GM18867 (cell line): ENCODE measurements at regions not wholly inside any gene's neighbourhood (a gene's known extent, or its start where the extent isn't known, plus 50 kb on each side); places are given as distances from the start of the nearest gene placed in this dataset.
"Not testable (repeated sequence)": the region's sequence is repeated elsewhere in the genome, so short reads cannot be mapped to it uniquely, and the experiment has no call there.

Source experiments
- ATAC-seq: cut with Tn5 transposase; IDR thresholded peaks from one replicate; pipeline ENCODE4 v1.9.1; 2021; ENCODE audit warnings: mild to moderate bottlenecking, moderate library complexity; ENCODE audit not compliant: unreplicated experiment

DNA sequence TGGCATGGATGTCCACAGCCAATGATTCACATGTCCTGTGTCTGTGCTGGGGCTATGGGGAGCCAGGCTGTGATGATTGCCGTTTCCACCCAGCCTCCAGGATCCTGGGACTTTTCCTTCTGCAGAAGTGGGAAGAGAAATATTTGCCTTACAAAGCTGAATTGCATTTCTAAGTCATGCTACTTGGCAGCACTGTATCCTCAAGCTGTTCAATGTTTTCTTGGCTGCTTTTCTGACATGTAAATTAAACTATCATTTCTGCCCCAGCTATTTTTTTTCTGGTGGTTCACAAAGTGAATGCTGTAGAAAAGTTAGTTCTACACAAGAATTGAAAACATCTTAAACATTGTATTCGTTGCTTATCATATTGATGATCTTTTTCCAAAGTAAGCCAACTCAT lies 51.9 kb upstream of the TCERG1L start:
- no peak for ATAC-seq

DNA sequence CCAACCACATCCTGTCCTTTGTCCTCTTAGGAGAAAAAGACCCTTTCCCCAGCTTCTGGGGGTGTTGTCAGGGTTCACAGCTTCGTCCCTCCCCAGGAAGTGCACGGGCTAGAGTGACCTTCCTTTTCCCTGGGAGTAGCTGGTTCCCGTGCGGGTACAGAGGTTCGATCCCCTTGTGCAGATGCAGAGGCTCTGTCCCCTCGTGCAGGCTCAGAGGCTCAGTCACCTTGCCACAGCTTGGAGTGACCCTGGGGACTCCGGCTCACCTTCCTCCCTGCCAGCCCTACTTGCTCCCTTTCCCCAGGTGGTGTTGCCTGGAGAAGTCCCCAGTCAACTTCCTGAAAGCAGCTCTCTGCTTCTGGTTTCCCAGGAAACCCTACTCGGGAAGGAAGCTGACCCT lies 60.0 kb upstream of the TCERG1L start:
- ATAC-seq, result no peak

DNA sequence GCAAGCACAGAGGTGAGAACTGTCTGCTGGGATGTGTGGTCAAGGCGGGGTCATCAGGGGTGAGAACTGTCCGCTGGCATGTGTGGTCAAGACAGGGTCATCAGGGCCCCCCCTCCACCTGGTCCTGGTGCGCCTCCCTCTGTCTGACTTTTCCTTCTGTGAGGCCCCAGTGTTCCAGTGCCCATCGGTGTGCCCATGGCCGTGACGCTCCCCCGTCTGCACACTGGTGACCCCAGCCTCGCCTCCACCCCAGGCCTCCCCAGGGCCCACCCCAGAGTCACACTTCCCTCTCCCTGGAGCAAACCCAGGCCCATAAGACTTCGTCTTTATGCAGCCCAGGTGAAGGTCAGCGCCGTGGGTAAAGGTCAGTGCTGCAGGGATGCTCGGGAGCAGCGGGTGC lies 70.1 kb upstream of the TCERG1L start:
- no peak for ATAC-seq

DNA sequence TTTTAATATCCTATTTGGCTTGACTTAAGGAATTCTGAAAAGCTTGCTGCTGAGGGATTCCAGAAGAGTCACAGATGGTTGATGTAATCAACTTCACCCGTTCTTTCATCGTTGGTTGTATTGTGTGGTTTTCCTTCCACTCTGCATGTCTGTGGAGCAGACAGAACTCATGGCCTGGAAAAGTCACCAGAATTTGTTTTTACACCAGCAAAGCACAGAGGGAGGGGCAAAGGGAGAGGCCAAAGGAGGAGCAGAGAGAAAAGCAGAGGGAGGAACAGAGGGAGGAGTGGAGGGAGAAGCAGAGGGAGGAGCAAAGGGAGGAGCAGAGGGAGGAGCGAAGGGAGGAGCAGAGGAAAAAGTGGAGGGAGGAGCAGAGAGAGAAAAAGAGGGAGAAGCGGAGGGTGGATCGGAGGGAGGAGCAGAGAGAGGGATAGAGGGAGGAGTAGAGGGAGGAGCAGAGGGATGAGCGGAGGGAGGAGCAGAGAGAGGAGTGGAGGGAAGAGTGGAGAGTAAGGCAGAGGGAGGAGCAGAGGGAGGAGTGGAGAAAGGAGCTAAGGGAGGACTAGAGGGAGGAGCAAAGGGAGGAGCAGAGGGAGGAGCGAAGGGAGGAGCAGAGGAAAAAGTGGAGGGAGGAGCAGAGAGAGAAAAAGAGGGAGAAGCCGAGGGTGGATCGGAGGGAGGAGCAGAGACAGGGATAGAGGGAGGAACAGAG lies 73.8 kb upstream of the TCERG1L start:
- not testable (repeated sequence) for ATAC-seq

DNA sequence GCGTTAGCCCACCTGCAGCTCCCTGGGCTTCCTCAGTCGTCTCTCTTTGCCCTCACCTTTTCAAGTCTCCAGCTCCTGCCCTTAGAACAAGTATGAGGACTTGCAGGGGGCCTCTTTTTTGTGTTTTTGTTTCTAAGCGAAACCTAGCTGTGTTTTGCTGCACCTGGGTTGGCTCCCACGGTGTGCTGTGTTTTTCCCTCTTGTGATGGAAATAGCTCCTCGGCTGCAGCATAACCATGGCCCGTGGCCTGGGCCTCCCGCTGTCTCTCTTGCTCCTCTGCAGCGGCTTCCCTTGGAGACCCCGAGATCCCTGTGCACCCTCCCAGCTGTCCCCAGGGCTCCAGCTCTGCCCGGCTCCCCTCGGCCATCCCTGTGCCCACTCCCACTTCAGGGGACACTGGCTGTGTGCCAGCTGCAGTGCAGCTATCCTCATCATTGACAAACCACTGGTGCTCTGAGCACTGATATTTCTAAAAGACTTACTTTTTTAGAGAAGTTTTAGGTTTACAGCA lies 75.6 kb upstream of the TCERG1L start:
- ATAC-seq, result no peak

DNA sequence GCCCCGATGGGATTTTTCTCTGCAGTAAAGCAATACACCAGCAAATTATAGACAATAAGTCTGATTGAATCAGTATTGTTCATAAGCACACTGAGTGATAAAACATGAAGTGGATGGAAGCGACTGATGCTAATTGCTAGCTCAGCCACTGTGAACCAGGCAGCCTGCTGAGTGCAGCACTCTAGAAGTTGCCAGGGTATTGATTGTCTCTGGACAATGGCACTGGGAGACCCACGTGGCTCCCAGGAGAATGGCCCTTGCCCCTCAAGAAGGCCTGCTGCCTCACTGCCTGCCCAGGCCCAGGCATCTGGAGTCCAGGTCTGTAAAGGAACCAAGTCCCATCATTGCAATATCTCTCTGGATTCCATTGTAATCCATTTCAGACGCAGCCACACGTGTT lies 80.4 kb upstream of the TCERG1L start:
- no peak for ATAC-seq

DNA sequence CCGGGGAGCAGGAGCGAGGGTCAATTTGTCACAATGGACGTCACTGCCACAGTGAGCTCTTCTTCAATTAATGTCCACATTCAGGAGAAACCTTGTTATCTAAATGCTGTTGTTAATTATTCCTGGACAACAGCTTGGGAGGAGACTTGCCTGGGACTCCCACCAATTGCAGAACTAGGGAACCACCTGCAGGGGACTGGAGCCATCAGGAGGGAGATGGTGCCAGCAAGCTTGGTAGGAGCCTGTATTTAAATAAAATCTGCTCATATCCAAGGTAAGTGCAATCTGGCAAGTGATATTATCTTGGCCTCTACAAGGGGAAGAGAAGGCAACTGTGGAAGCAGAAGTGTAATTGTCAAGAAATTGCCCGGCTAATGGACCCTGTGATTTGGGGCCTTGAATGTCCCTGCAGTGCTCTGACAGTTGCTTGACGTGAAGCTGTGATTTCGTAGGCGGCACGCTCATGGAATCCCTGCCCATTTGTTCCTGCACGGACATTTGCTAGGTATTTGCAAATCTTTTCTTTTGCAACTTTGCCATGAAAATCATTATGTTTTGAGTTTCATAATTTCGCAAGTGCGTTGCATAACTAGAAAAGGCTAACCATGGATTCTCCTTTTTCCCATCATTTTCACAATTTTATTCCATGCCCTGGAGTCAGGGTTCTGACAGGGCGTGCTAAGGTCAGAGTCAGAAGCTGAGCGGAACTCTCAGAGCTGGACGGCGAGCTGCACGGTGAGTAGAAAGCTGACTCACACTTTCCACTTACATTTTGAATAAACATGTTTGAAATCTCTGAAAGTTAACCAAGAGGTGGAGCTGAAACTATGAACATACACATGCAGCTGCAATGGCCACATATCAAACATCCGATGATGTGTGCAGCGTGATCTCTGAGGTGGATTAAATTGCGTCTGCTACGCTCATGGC lies 84.9 kb upstream of the TCERG1L start:
- ATAC-seq, result no peak

DNA sequence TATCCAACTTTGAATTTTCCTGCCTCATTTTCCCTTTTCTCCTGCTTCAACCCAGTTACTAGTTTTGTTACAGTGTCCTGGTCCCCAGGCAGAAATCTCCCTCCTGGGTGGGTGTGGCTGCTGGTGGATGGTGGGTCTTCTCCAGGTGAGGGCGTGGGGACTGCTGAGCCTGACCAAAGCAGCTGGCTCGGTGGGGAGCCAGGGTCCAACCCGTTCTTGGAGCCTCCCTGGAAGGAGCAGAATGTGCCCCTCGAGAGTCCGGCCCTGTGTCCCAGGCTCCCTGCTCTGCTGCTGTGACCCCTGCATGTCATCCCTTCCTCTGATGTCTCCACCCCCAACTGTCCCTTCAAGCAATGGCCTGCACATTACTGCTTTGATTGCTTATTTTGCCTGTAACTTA lies 86.6 kb upstream of the TCERG1L start:
- ATAC-seq, result no peak

DNA sequence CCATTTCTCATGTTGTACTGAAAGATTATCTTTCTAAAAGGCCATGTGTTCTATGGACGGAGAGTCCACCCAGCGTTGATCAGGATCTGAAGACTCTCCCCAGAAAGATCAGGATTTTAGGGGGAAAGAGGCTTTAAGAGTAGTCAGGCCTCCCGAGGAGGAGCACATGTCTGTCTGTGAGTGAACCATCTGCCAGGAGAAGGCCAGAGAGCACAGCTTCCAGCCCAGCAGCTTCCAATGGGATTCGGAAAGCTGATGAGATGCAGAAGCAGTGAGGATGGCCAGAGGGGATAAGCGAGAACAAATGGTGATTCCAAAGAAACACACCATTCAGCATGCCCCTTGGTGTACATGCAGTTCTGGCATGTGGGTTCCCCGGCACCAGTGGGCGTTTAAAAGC lies 88.5 kb upstream of the TCERG1L start:
- no peak for ATAC-seq

DNA sequence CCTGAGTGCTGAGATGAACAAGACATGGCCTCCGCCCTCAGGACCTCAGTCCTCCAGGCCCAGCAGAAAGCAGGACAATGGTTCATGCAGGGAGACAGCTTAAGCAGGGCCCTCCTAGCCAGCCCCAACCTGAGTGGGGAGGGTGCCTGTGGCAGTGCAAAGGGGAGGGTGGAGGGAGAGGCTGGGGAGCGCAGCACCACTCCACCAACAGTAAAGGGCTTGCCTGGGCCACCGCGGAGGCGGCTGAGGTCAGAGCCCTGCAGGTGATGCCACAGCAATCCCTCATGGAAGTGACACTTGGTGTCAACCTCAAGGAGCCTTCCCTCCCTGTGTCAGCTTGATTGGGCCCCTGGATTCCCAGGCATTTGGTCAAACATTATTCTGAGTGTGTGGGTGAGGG lies 89.0 kb upstream of the TCERG1L start:
- no peak for ATAC-seq

DNA sequence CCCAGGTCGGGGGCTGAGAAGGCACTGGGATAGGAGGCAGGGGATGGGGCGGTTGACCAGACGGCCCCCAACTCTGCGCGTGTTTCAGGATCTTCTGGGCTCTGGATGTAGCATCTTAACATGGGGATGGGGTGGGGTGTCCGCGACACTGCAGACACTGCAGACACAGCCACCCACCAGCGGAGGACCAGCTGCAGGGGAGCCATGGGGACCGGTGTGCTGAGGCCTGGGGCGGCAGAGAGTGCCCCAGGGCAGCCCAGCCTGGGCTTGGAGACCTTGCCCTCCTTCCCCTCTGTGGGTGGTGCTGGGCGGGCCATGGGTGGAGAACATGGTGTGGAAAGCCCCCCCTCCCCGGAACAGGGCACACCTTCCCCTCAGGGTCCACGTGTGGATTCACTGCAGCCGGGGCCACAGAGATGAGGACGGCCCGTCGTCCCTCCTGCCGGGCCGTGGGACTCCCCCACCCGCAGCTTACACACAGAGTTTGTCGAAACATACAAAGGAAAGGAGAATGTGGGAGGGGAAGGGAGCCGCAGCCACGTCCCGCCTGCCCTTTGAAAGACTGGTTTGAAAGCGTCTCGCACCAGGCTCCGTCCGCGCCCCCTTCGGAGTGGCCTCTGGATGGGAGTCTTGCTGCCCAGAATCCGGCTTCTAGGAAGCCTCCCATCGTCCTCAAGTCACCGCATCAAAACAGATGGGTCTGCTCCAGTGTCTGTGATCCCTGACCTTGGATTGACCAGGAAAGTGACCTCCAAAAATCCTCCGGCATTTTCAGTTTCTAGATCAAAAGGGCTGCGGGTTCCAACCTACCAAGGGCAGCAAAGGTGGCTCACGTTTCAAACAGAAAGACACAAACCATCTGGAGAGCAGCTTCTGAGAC lies 91.5 kb upstream of the TCERG1L start:
- no peak for ATAC-seq

DNA sequence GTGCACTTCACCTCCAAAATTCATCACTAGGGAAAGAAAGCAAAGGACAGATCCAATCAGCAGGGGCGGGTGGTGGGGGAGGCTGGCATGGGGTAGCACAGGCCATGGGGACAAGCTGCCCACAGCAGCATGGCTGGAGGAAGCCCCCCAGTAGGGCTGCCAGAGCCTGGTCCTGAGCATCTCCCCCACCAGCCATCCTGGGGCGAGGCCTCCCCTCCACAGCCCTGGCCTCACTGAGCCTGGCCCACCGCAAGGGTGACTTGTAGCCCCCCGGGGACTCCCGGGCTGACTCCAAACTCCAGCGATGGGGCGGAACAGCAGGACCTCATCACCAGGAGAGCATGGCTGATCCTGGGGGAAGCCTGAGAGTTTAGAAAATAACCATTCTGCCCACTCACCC lies 92.4 kb upstream of the TCERG1L start:
- ATAC-seq, result no peak

DNA sequence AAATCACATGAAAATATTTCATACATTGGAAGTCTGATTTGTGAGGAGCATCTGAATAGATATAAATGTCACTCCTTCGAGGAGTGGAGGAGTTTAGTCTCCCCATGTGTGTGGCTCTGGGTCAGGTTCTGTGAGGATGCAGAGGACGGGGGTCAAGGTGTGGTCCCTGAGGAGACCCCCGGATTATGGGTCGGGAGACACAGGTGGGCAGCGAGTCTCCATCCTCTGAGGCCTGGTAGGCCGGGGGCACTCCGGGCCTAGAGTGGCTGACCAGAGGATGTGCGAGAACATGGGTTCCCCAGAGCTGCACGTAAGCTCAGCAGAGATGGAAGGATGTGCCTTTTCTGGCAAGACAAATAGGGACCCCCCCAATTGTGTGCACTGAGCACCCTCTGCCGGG lies 93.4 kb upstream of the TCERG1L start:
- no peak for ATAC-seq

DNA sequence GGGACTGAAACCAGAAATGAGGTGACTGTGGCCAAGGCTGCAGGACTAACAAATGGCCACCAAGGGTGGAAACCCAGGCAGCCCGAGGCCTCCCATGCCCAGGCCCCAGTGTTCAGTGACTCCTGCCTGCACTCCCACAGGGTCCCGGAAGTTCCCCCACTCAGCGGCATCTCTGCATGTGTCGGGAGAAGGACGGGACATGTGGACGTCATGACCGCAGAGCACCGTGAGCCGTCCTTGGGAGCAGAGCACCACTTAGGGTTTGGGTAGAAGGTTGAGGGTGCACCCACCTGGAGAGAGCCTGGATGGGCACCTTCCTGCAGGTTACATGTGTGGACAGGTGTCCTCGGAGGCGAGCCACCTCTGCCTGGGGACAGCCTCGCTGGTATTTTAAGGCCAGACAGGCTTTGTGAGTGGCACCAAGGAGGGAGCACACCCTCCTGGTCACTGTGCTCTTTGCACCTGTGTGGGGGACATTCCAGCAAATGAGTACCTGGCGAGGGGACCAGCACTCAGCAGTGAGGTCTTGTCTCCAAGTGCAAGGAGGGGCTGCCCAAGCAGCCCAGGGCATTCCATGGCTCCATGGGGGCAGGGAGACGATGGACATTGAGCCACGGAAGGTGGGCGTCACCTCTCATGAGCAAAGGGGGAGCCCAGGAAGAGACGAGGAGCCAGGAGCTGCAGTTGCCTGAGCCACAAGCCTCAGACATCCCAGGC lies 95.3 kb upstream of the TCERG1L start:
- no peak for ATAC-seq

DNA sequence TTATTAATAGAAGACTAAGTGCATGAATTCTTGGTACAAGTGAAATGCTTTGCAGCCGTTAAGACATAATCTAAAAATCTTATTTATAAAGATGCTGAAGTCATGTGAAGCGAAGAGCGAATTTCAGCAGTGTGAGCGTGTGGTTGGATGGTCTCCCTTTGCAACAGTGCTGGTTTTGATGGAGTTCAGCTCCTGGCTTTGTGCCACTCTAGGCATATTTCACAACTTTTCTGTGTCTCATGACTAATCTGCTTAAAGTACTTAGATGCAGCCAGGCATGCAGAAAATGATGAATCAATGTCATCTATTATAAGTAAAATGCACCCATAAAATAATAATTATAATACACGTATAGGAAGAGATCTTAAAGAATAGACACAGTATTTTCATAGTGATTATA lies 107.2 kb upstream of the TCERG1L start:
- ATAC-seq, result no peak

DNA sequence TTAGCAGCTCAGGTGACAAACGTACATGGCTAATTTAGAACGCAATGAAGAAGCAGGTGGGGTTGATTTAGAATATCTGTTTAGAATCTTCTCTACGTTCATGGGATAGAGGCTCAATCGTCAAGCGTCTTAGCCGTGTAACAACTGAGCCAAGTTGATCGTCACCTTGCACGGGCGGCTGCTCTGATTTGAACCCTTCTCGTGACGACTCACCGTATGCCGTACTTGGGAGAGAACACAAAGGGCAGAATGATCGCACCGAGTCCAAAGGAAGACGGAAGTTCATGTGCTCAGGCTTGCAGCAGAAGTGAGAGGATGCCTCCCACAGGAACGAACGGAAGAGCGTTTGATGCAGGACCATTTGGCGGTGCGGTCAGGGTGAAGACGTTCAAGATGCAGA lies 108.3 kb upstream of the TCERG1L start:
- no peak for ATAC-seq

DNA sequence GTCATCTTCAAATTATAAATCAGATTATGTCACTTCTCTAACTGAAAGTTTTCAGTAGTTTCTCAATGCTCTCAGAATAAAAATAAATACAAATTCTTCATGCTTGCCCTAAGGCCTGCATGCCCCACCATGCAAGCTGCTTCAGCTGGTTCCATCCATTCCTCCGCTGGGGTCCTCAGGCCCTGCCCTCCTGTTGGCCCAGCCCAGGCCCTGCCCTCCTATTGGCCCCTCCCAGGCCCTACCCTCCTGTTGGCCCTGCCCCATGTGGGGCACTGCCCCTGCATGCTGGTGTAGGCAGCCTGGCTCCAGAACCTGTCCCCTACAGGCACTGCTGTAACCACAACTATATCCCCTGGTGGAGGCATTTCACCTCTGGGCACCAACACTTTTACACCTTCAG lies 109.3 kb upstream of the TCERG1L start:
- no peak for ATAC-seq

DNA sequence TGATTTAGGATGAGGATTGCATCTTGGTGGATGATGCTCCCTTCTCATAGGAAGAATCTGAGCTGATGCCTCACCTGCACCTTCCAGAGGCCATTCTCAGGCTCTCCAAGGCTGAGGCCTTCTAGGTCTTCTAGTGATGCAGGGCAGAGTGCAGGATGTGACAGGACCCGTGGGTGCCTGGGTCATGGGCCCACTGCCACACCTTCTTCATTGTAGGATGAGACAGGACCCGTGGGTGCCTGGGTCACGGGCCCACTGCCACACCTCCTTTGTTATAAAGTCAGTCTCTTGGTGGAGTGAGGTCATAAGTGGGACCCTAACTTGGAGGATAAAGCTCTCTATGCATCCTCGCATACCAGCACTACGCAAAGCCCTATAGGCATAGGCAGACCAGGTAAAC lies 109.9 kb upstream of the TCERG1L start:
- no peak for ATAC-seq

DNA sequence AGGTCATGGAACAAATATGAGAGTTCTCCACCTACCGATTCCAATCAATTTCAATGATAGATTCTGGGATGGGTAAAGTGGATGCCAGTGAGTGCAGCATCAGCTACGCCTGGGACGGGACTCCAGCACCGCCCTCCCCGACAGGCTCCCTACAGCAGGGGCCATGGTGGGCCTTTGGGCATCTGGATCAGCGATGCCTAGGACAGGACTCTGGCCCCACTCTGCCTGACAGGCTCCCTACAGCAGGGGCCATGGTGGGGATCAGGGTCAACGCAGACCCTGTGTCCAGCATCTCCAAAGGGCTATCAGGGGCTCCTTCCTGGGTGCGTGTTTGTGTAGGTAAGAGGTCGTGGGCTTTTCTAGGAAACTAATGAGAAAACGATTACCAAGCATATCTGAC lies 111.2 kb upstream of the TCERG1L start:
- ATAC-seq, result no peak

DNA sequence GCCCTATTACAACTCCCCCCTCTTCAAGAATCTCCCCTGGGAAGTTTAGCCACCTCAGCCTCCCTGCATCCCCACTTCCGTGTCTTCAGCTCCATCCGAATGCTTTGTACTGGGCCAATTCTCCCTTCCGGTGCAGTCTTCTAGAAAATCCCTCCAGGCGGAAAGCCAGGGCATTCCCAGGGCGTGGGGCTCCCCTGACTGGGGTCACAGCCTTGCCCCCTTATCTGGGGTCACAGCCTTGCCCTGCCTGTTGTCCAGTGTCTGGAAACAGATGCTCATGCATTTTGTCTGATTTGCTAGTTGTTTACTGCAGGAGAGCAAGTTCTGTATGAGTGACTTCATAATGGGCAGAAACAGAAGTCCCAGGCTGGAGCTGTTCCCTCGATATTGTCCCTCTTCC lies 112.5 kb upstream of the TCERG1L start:
- no peak for ATAC-seq
